ENCODE measurements at regions not wholly inside any gene's neighbourhood (a gene's known extent, or its start where the extent isn't known, plus 50 kb on each side); places are given as distances from the start of the nearest gene placed in this dataset.

DNA sequence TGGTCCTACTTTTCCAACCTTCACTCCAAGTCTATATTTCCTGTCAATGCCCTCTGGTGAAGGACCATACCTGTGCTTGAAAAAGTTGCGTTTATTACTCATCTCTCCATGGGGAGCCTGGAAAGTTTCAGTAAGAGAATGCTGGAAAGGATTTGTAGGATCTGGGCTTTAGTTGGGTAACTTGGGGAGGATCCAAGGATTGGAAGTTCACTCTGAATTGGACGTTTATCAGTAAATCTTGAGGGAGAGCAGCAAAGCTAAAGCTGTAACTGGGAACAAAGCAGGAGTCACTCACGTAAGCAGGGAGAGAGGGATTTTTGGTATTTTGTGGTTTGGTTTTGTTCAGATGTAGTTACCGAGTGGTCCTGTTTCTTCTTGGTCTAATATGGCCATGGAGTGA is 51.4 kb upstream of the NPVF start:
- no peak for DNase-seq

DNA sequence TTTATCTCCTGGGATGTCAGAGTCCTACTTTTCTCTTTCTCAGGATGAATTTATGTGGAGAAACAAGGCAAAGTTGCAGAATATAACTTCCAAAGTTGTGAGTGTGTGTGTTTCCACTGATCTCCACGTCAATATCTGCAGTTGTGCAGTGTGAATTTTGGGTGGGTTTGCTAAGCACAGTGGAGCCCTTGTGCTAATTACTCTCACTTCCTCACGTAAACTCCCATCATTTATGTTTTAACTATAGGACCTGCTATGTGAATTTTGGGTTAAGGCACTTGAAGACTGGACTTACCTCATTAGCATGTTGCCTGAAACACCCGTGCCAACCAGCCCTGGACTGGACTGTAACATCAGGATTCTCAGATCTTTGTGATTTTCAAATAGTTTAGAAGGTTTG is 51.9 kb upstream of the NPVF start:
- no peak for DNase-seq

GRCh38 chr7:25282194-25282593 is 53.9 kb upstream of the NPVF start:
- DNase-seq: no peak

DNA sequence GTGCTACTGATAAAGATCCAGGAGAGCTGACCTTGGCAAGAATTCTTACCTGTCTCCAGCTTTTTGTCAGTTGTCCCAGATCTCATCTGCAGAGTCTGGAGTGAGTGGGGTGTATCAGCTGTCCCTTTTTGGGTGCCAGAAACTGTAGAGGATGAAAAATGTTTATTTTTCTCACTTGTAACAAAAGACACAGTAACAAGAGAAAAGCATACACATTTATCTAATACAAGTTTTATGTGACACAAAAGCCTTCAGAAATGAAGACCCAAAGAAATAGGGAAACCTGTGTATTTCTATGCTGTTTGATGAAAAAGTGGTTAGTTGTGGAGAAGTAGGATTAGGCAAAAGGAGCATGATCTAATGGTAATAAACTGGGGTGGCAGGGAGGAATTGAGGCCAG is 58.5 kb upstream of the NPVF start:
- DNase-seq: no peak

DNA sequence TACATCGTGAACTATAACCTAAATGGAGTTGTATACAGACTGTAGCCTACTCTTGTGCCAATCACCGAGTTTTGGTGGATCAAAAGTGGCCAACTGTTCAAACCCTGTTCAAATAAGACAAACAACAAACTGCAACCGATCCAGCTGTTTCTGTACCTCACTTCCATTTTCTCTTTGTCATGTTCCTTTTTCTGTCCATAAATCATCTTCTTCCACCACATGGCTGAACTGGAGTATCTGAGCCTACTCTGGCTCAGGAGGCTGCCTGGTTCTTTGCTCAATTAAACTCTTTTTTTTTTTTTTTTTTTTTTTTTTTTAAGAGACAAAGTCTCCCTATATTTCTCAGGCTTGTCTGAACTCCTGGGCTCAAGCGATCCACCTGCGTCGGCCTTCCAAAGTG is 59.0 kb upstream of the NPVF start:
- DNase-seq: no peak

DNA sequence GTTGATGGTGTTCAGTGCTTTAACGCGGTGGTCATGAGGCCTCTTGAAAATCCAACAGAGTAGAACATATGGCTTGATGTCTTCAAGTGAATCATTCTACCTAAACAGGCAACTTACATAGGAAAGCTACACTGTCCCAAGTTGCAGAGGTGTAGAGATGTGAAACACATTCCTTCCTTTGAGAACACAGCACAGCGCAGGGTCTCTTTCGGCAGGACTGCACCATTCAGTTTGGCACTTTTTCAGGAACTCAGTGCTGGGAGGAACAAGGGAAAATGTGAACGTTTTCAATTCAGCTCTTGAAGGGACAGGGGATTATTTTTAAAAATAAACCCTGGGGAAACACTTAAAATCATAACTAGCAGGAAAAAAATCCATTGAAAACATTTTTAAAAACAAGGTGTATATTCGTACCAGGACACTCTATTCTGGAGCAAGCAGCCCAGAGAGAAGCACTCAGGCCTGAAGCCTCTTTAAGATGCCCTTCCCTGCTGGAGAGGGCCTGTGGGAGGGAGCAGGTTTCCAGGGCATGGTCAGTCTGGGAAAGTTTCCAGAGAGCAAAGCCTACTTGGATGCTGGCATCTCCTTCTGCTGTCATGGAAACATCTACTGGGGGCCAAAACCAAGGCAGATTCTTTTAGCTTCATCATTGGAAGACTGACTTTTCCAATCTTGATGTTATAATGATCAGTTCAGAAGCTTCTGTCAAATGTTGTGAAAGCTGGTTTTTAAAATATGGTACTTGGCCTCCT is 60.4 kb upstream of the NPVF start:
- DNase-seq: no peak

GRCh38 chr7:25289518-25289917 is 61.2 kb upstream of the NPVF start:
- no peak for DNase-seq

DNA sequence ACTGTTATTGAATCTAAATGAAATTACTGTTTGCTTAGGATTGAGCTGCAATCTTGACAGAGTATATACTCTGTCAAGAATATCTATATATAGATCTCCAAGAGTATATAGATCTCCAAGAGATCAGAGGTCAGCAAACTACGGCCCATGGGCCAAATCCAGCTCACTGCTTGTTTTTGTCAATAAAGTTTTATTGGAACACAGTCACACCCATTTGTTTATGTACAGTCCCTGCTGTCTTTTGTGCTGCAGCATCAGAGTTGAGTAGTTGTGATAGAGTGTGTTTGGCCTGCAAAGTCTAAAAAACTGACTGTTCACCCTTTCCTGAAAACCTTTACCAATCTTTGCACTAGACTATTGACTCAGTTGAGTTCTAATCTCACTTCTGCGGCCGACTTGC is 66.3 kb upstream of the NPVF start:
- no peak for DNase-seq

DNA sequence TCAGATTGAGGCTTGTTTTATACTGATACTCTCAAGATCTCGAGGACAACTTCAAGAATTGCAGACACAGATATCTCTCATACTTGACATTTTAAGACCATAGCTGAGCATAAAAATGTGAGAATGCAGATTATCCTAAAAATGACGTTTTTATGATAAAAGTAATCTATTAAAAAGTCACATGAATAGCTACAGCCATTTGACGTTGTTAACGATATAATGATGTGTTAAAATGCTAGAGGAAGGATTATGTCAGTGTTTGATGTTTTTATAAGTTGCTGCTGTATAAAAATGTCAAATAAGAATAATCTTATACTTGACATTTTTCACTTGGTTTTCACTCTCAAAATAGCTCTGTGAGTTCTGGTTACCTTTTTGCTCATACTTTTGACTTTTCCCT is 67.1 kb upstream of the NPVF start:
- DNase-seq: no peak

DNA sequence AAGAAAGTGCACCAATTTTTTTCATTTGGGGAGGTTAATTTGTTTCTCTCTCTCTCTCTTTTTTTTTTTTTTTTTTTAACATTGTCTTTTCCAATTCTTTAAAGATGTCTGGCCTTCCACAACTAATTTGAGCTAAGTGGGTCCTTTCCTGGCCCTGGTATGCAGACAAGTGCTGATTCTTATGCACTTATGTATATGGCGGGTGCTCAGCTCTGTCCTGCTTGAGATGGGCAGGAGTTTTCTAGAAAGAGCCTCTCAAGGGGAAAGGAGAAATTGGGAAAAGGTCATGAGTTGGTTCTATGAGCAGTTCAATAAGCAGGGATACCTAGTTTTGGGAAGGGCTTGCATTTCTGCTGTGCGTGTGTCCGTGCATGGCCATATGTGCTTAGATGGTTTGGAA is 67.8 kb upstream of the NPVF start:
- DNase-seq: no peak

GRCh38 chr7:25297278-25297677 is 69.0 kb upstream of the NPVF start:
- no peak for DNase-seq

GRCh38 chr7:25303281-25304181 is 75.2 kb upstream of the NPVF start:
- no peak for DNase-seq

GRCh38 chr7:25304691-25305090 is 76.4 kb upstream of the NPVF start:
- DNase-seq: no peak

GRCh38 chr7:25305831-25306230 is 77.5 kb upstream of the NPVF start:
- DNase-seq: no peak

DNA sequence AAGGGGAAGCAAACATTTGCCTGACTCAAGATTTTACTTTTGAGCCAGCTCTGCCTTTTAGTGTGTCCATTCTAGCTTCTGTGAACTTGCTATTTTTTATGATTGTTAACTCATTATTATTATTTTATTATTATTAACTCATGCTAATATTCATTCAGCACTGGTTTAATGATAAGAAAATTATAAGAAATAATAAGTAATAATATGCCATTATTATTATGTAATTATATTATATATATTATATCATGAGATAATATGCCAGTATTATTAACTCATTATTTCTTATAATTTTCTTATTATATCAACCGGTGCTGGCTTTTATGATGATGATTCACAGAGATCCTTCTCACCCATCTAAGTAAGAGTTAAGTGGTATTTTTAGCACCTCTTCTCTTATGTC is 79.3 kb upstream of the NPVF start:
- no peak for DNase-seq

GRCh38 chr7:25308246-25308645 is 80.0 kb upstream of the NPVF start:
- no peak for DNase-seq

- no peak for DNase-seq
These were observed 80.8 kb upstream of the NPVF start for GRCh38 chr7:25308906-25309705.

- peak; percentile 24 for DNase-seq
These were observed 82.6 kb upstream of the NPVF start for GRCh38 chr7:25310896-25311295.

- DNase-seq: no peak
These were observed 83.1 kb upstream of the NPVF start for GRCh38 chr7:25311346-25311745.

DNA sequence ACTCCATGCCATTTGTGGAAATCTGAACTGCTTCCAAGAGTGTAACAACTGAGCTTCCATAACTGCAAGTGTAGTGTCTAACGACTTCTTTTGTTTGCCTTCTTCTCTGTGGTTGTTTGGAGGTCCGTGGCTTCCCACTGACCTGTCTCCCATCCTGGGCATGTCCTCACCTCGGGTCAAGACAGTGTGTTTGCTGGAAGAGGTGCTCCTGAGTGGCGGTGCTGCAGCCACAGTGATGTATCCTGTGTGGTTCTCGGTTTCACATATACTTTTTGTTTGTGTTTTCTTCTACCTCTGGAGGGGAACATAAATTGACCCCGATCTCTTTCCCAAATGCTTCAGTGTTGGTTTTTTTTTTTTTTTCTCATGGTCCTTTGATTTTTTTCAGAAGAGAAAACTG is 84.7 kb upstream of the NPVF start:
- DNase-seq: no peak

- DNase-seq: no peak
These were observed 85.2 kb upstream of the NPVF start for GRCh38 chr7:25313526-25313925.

GRCh38 chr7:25314094-25314730 is 85.9 kb upstream of the NPVF start:
- no peak for DNase-seq

DNA sequence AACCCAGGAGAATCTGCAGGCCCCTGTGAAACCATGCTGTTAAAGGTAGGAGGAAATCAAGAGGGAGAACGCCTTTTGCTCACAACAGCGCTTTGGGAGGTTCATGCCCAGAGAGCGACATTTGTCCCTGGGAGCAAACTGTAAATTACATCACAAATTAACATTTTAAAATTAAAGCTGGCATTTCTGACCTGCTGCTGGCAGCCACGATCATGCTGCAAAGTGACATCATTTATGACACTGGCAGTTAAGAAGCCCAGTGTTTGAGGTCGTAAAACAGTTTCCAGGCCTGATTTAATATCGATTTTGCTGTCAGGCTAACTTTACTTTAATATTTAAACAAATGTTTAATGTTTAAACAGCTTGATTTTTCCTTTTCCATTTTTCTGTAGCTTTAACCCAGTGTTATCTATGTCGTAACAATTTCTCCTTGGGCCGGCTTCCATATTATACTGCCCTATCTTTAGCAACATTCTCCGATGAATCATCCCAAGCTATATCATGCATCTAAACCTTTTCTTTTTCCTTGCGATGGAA is 86.5 kb upstream of the NPVF start:
- no peak for DNase-seq

Measured in DMS 273 treated with DMSO at 0.1 percent for 48 hours (cell line).